HepG2 (cell line): ENCODE measurements at regions not wholly inside any gene's neighbourhood (a gene's known extent, or its start where the extent isn't known, plus 50 kb on each side); places are given as distances from the start of the nearest gene placed in this dataset.

Source experiments
- ATAC-seq: fragments of 200-7000 bp; cut with Tn5 transposase; 3 replicates; pipeline ENCODE4 v1.9.1; 2020; ENCODE audit warnings: mild to moderate bottlenecking, moderate library complexity
- BruUV-seq: library from RNA; stranded (reverse); fragments of 400-500 nt; replicated peaks from 2 replicates; lab custom pipeline; 2021; lab: Mats Ljungman, UMichigan
- CTCF ChIA-PET: fragments of 300-600 bp; formaldehyde crosslinking; extraction: SDS; loops from one replicate; lab custom pipeline; 2021; ENCODE audit warnings: low total read pairs, inconsistent platforms, low intra/inter-chr PET ratio; lab: Yijun Ruan, JAX
- POLR2A ChIA-PET: fragments of 350-600 bp; sonication (Branson Sonifier 250); formaldehyde crosslinking; loops from one replicate; lab custom pipeline; 2020; ENCODE audit warnings: antibody characterized with exemption, inconsistent platforms; lab: Yijun Ruan, JAX
- DNase-seq: peaks from one replicate; pipeline ENCODE4 v3.0.0-alpha.2; 2015; ENCODE audit warnings: low spot score
- FAIRE-seq: peaks from 3 replicates; lab custom pipeline; 2011; peaks lifted over from hg19 to GRCh38; lab: Jason Lieb, UNC
- H2AFZ ChIP-seq: one replicate; pipeline ENCODE4 v1.6.1; 2011; ENCODE audit warnings: low read length, inconsistent platforms
- H3K27ac ChIP-seq: fragments of 300-600 bp; 3 replicates; pipeline ENCODE4 v1.8.0; 2011; ENCODE audit warnings: mixed run types, mild to moderate bottlenecking, mixed read lengths, low read length, inconsistent platforms; ENCODE audit not compliant: insufficient read depth; ENCODE audit errors: extremely low read length
- H3K27me3 ChIP-seq, 2 experiments: fragments of 200-600 bp in 1 of 2; 2 replicates in 1 of 2; 3 replicates in 1 of 2; pipeline versions ENCODE4 v1.6.0 to v1.8.0; 2011; ENCODE audit warnings: low read length in 2 of 2, mild to moderate bottlenecking in 2 of 2, moderate library complexity in 2 of 2, inconsistent platforms in 1 of 2; ENCODE audit not compliant: insufficient read depth in 2 of 2, control insufficient read depth in 1 of 2
- H3K36me3 ChIP-seq, 2 experiments: fragments of 200-600 bp in 1 of 2; replicated peaks in 1 of 2; 2 replicates in 1 of 2; 3 replicates in 1 of 2; pipeline versions ENCODE4 v1.5.1 to v1.8.0; 2011; ENCODE audit warnings: low read length in 2 of 2, inconsistent platforms in 1 of 2; ENCODE audit not compliant: insufficient read depth in 2 of 2, control insufficient read depth in 1 of 2
- H3K4me1 ChIP-seq: 2 replicates; pipeline ENCODE4 v1.5.1; 2012; ENCODE audit warnings: low read length, inconsistent platforms; ENCODE audit not compliant: insufficient read depth
- H3K4me2 ChIP-seq: 2 replicates; pipeline ENCODE4 v1.6.0; 2011; ENCODE audit warnings: low read depth, low read length, inconsistent platforms
- H3K4me3 ChIP-seq, 3 experiments: fragments of 200-600 bp in 1 of 3; sonication (generic), shearing (Covaris generic) in 1 of 3; replicated peaks in 1 of 3; 2 replicates each; pipeline ENCODE4 v1.5.1; 2011 to 2016; ENCODE audit warnings: low read length in 3 of 3, inconsistent platforms in 2 of 3, low read depth in 2 of 3, mild to moderate bottlenecking in 2 of 3, control low read depth in 1 of 3, mixed read lengths in 1 of 3; ENCODE audit not compliant: insufficient read depth in 1 of 3
- H3K79me2 ChIP-seq: one replicate; pipeline ENCODE4 v1.6.1; 2011; ENCODE audit warnings: low read length, inconsistent platforms; ENCODE audit not compliant: insufficient read depth
- H3K9ac ChIP-seq: 2 replicates; pipeline ENCODE4 v1.6.0; 2011; ENCODE audit warnings: mild to moderate bottlenecking, low read depth, low read length, inconsistent platforms; ENCODE audit not compliant: insufficient read depth
- H3K9me3 ChIP-seq: 2 replicates; pipeline ENCODE4 v1.5.1; 2012; ENCODE audit warnings: mild to moderate bottlenecking, low read length
- H4K20me1 ChIP-seq: 2 replicates; pipeline ENCODE4 v1.6.0; 2011; ENCODE audit warnings: inconsistent platforms, mild to moderate bottlenecking, low read length, moderate library complexity; ENCODE audit not compliant: insufficient read depth
- ARID4A ChIP-seq: sonication (generic); formaldehyde crosslinking; IDR thresholded peaks from 2 replicates; pipeline ENCODE4 v1.5.0; 2020; ENCODE audit warnings: mild to moderate bottlenecking, missing genetic modification reagents, borderline replicate concordance
- IKZF4 ChIP-seq: sonication (generic); formaldehyde crosslinking; IDR thresholded peaks from 2 replicates; pipeline ENCODE4 v1.5.1; 2020; ENCODE audit warnings: borderline replicate concordance, mild to moderate bottlenecking, low read depth, missing genetic modification reagents; ENCODE audit errors: not compliant biosample characterization
- MAFF ChIP-seq: IDR thresholded peaks from 2 replicates; pipeline ENCODE4 v1.6.1; 2011; ENCODE audit warnings: low read depth, low read length, improper control_type of control experiment
- MAFK ChIP-seq, 2 experiments: IDR thresholded peaks in 1 of 2; conservative IDR thresholded peaks in 1 of 2; 2 replicates each; pipeline ENCODE4 v1.6.1; 2011; ENCODE audit warnings: improper control_type of control experiment in 2 of 2, low read length in 2 of 2
- PCBP2 ChIP-seq: fragments of 200-400 bp; formaldehyde crosslinking; optimal IDR thresholded peaks from 2 replicates; pipeline ENCODE3; 2018; ENCODE audit warnings: low read length, low read depth; ENCODE audit not compliant: poor library complexity, severe bottlenecking
- SYNCRIP ChIP-seq: fragments of 200-400 bp; formaldehyde crosslinking; IDR thresholded peaks from 2 replicates; pipeline ENCODE4 v1.6.1; 2018; ENCODE audit warnings: mild to moderate bottlenecking, low read depth, low read length; ENCODE audit not compliant: insufficient read depth
- TRAFD1 ChIP-seq: sonication (generic); formaldehyde crosslinking; IDR thresholded peaks from 2 replicates; pipeline ENCODE4 v1.5.1; 2020; ENCODE audit warnings: missing genetic modification reagents, mild to moderate bottlenecking, borderline replicate concordance
- ZMYM2 ChIP-seq: sonication (generic); formaldehyde crosslinking; IDR thresholded peaks from 2 replicates; pipeline ENCODE4 v1.8.0; 2022; ENCODE audit warnings: mild to moderate bottlenecking, missing genetic modification reagents
- ZMYM3 ChIP-seq: sonication (generic); formaldehyde crosslinking; IDR thresholded peaks from 2 replicates; pipeline ENCODE4 v1.5.1; 2020; ENCODE audit warnings: mild to moderate bottlenecking, missing genetic modification reagents
- ZNF121 ChIP-seq: sonication (generic); formaldehyde crosslinking; IDR thresholded peaks from 2 replicates; pipeline ENCODE4 v1.5.0; 2020; ENCODE audit warnings: mild to moderate bottlenecking, missing genetic modification reagents
- ZNF672 ChIP-seq: sonication (generic); formaldehyde crosslinking; IDR thresholded peaks from 2 replicates; pipeline ENCODE4 v1.8.1; 2022; ENCODE audit warnings: missing genetic modification reagents
- WGBS: methylation state at CpG from one replicate; pipeline ENCODE4 v1.1.6; 2017; ENCODE audit warnings: low lambda C conversion rate; 5-methylcytosine and 5-hydroxymethylcytosine counted together
- in situ Hi-C: cut with HindIII; loops from 2 replicates; pipeline ENCODE4 v1.10.0; 2017; ENCODE audit warnings: low pct_unique_long_range_greater_than_20kb; ENCODE audit not compliant: extremely low pct_ligation_motif_present
- intact Hi-C: fragments of 100-400 bp; cut with micrococcal nuclease; formaldehyde crosslinking; loops from one replicate; pipeline ENCODE4 v1.10.0; 2022; ENCODE audit not compliant: unreplicated experiment

- Histone ChIP-seq H3K4me2 (no peak overlapping the region), H3K4me1 (peaks cover 27% of the 10 kb centered on the region), H3K4me3 (no peak overlapping the region), H3K27ac (no peak overlapping the region), H4K20me1 (no peaks in the 10 kb centered on the region), H2AFZ (no peak overlapping the region), H3K9ac (no peak overlapping the region), H3K79me2 (no peaks in the 10 kb centered on the region), H3K36me3 (no peaks in the 10 kb centered on the region), H3K9me3 (no peaks in the 10 kb centered on the region), H3K27me3 (no peaks in the 10 kb centered on the region)
- ATAC-seq: no peak
- intact Hi-C loops (no loop called here), in situ Hi-C loops (no loop called here)
- no peak for TF ChIP-seq TRAFD1 (CRISPR knock-in tag)
- TF ChIP-seq MAFF: peak; percentile 88
- no peak for TF ChIP-seq IKZF4 (CRISPR knock-in tag)
- no peak for TF ChIP-seq PCBP2
- TF ChIP-seq MAFK (conservative IDR thresholded peaks at IDR 0.05 in 1 of 2, IDR thresholded peaks at IDR 0.05 in 1 of 2; ENCODE audit: low read length in 2 of 2): peak; percentile 81 to 89
- POLR2A ChIA-PET: no interaction called here
- no peak for FAIRE-seq
- no TSS peak for BruUV-seq
- CTCF ChIA-PET: no interaction called here
- WGBS: 73% methylated on average over 5 of the region's 5 CpGs
- no peak for DNase-seq
These were observed 172.1 kb downstream of the ENC1 start for GRCh38 chr5:74468421-74468820.

GRCh38 chr5:74465724-74466123 is 174.8 kb downstream of the ENC1 start:
- Histone ChIP-seq H3K79me2 (no peaks in the 10 kb centered on the region), H4K20me1 (no peaks in the 10 kb centered on the region), H3K27ac (no peak overlapping the region), H3K9ac (no peak overlapping the region), H3K4me3 (no peak overlapping the region), H3K27me3 (no peaks in the 10 kb centered on the region), H3K36me3 (no peaks in the 10 kb centered on the region), H3K4me1 (peaks cover 27% of the 10 kb centered on the region), H3K4me2 (no peak overlapping the region), H3K9me3 (no peaks in the 10 kb centered on the region), H2AFZ (no peak overlapping the region)
- FAIRE-seq: no peak
- intact Hi-C loops: no loop called here
- ChIA-PET POLR2A (no interaction called here), CTCF (no interaction called here)
- TF ChIP-seq ZNF672 (no peak), SYNCRIP (no peak), ZNF121 (CRISPR knock-in tag) (peak; percentile 84), ZMYM2 (CRISPR knock-in tag) (no peak), ARID4A (no peak), ZMYM3 (0 out of 2 replicates have a peak, but pooled peaks have one; percentile 25)
- DNase-seq: no peak
- WGBS: 36% methylated on average over 2 of the region's 2 CpGs
- in situ Hi-C loops: no loop called here
- BruUV-seq: no TSS peak
- no peak for ATAC-seq
